Activated B cell treated with CpG ODN at 0.5 μM for 24 hours (primary cell): ENCODE measurements at regions not wholly inside any gene's neighbourhood (a gene's known extent, or its start where the extent isn't known, plus 50 kb on each side); places are given as distances from the start of the nearest gene placed in this dataset.
"Not testable (repeated sequence)": the region's sequence is repeated elsewhere in the genome, so short reads cannot be mapped to it uniquely, and the experiment has no call there.

Source experiments
- ATAC-seq: fragments of 200-7000 bp; cut with Tn5 transposase; one replicate; pipeline ENCODE4 v1.10.0; 2021; ENCODE audit warnings: low read depth, mild to moderate bottlenecking, moderate library complexity
- CTCF ChIA-PET: fragments of 350-600 bp; sonication (Branson Sonifier 250); formaldehyde crosslinking; loops from one replicate; lab custom pipeline; 2021; ENCODE audit warnings: antibody characterized with exemption; lab: Charles Lee
- POLR2A ChIA-PET: fragments of 350-600 bp; sonication (Branson Sonifier 250); formaldehyde crosslinking; loops from one replicate; lab custom pipeline; 2021; ENCODE audit warnings: antibody characterized with exemption; lab: Charles Lee
- DNase-seq: peaks from one replicate; pipeline ENCODE4 v3.0.0; 2022
- H3K27ac Mint-ChIP-seq: one replicate; pipeline ENCODE4 v1.8.0; 2020; ENCODE audit warnings: mixed read lengths
- H3K27me3 Mint-ChIP-seq: one replicate; pipeline ENCODE4 v1.8.0; 2021; ENCODE audit warnings: mixed read lengths
- H3K36me3 Mint-ChIP-seq: one replicate; pipeline ENCODE4 v1.8.0; 2021; ENCODE audit warnings: low read depth, mixed read lengths
- H3K4me1 Mint-ChIP-seq: one replicate; pipeline ENCODE4 v1.8.0; 2021; ENCODE audit warnings: mixed read lengths
- H3K4me3 Mint-ChIP-seq: one replicate; pipeline ENCODE4 v1.8.0; 2020; ENCODE audit warnings: mild to moderate bottlenecking, mixed read lengths
- H3K9me3 Mint-ChIP-seq: one replicate; pipeline ENCODE4 v1.8.0; 2020; ENCODE audit warnings: mixed read lengths
- intact Hi-C: fragments of 100-400 bp; cut with micrococcal nuclease; formaldehyde crosslinking; loops from one replicate; pipeline ENCODE4 v1.15.1; 2024
- TF ChIP-seq, protein P1 (sequence below): fragments of 200-600 bp; IDR thresholded peaks from one replicate; pipeline ENCODE4 v1.8.0; 2022; ENCODE audit warnings: antibody characterized with exemption, mild to moderate bottlenecking

GRCh38 chr5:91491229-91491628 is 108.1 kb upstream of the ARRDC3 start:
- intact Hi-C loops, result loop anchor here (10.0 kb wide), 1 partner anchor 414 kb away; no protein-coding TSS in a partner anchor
- Mint-ChIP-seq H3K4me1 (no peaks in the 10 kb centered on the region), H3K27me3 (no peaks in the 10 kb centered on the region), H3K9me3 (no peaks in the 10 kb centered on the region), H3K4me3 (no peak overlapping the region), H3K27ac (no peak overlapping the region), H3K36me3 (no peaks in the 10 kb centered on the region)
- ATAC-seq, result no peak
- no peak for DNase-seq
- ChIA-PET CTCF (no interaction called here), POLR2A (no interaction called here)
- TF ChIP-seq, protein P1, sequence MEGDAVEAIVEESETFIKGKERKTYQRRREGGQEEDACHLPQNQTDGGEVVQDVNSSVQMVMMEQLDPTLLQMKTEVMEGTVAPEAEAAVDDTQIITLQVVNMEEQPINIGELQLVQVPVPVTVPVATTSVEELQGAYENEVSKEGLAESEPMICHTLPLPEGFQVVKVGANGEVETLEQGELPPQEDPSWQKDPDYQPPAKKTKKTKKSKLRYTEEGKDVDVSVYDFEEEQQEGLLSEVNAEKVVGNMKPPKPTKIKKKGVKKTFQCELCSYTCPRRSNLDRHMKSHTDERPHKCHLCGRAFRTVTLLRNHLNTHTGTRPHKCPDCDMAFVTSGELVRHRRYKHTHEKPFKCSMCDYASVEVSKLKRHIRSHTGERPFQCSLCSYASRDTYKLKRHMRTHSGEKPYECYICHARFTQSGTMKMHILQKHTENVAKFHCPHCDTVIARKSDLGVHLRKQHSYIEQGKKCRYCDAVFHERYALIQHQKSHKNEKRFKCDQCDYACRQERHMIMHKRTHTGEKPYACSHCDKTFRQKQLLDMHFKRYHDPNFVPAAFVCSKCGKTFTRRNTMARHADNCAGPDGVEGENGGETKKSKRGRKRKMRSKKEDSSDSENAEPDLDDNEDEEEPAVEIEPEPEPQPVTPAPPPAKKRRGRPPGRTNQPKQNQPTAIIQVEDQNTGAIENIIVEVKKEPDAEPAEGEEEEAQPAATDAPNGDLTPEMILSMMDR, result no peak

DNA sequence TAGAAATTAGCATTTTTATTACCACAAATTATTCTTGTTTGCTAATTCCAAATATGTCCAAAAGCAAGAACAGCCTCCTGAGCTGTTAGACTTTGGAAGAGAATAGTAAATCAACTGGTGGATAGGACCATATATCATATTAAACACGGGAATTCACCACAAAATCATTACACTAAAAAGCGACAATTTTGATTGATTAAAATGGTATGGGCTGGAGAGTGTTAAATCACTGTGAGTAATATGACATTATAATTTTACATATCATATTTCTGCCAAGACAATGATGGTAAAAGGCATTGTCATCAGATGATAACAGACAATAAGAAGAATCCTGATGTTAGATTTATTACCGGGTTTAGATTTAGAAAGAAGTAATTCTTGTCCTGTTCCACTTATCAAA is 107.2 kb upstream of the ARRDC3 start:
- intact Hi-C loops, result loop anchor here (10.0 kb wide), 1 partner anchor 414 kb away; no protein-coding TSS in a partner anchor
- ChIA-PET CTCF (interaction anchor here (1.8 kb wide), 1 partner anchor 8 kb away, joined by 4 read pairs; no protein-coding TSS in a partner anchor), POLR2A (no interaction called here)
- Mint-ChIP-seq H3K9me3 (no peaks in the 10 kb centered on the region), H3K27ac (no peak overlapping the region), H3K27me3 (no peaks in the 10 kb centered on the region), H3K4me1 (no peaks in the 10 kb centered on the region), H3K4me3 (no peak overlapping the region), H3K36me3 (no peaks in the 10 kb centered on the region)
- TF ChIP-seq, protein P1, result no peak
- no peak for ATAC-seq
- no peak for DNase-seq

- ChIA-PET CTCF (no interaction called here), POLR2A (no interaction called here)
- no peaks in the 10 kb centered on the region for H3K4me1 Mint-ChIP-seq
- H3K36me3 Mint-ChIP-seq, result no peaks in the 10 kb centered on the region
- no peaks in the 10 kb centered on the region for H3K9me3 Mint-ChIP-seq
- no peak for DNase-seq
- no peak for ATAC-seq
- intact Hi-C loops, result no loop called here
- H3K27ac Mint-ChIP-seq, result no peak overlapping the region
- H3K27me3 Mint-ChIP-seq, result no peaks in the 10 kb centered on the region
- H3K4me3 Mint-ChIP-seq, result no peak overlapping the region
- TF ChIP-seq, protein P1, result no peak
These were observed 104.3 kb upstream of the ARRDC3 start for GRCh38 chr5:91487420-91487819.

DNA sequence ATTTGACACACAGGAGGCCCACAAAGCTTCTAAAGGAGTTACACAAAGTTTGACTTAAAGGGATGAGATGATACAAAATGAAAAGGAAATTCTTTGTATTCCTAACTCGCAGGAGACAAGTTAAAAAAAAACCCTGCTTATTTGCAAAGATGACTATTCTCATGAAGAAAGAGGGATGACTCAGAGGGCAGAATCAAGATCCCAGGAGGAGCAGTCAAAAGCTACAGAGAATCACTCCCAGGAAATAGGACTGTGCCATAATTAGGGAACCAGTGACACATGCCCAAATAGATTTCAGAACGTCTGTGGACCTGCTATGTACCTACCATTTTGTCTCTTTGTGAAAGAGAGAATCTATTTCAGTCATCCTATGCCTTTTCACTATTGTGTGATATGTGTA is 103.5 kb upstream of the ARRDC3 start:
- CTCF ChIA-PET, result no interaction called here
- no peaks in the 10 kb centered on the region for H3K27me3 Mint-ChIP-seq

GRCh38 chr5:91484662-91485061 is 101.5 kb upstream of the ARRDC3 start:
- DNase-seq (no peak), ATAC-seq (no peak)
- ChIA-PET POLR2A (no interaction called here), CTCF (no interaction called here)
- TF ChIP-seq, protein P1, result no peak
- intact Hi-C loops, result no loop called here
- no peaks in the 10 kb centered on the region for H3K4me1 Mint-ChIP-seq
- H3K9me3 Mint-ChIP-seq, result no peaks in the 10 kb centered on the region
- H3K27me3 Mint-ChIP-seq, result no peaks in the 10 kb centered on the region
- no peaks in the 10 kb centered on the region for H3K36me3 Mint-ChIP-seq
- no peak overlapping the region for H3K4me3 Mint-ChIP-seq
- no peak overlapping the region for H3K27ac Mint-ChIP-seq

More for the DNA sequence above, 103.5 kb upstream of the ARRDC3 start:
- intact Hi-C loops, result no loop called here
- H3K36me3 Mint-ChIP-seq, result no peaks in the 10 kb centered on the region
- no peaks in the 10 kb centered on the region for H3K4me1 Mint-ChIP-seq
- DNase-seq (no peak), ATAC-seq (no peak)
- no peak overlapping the region for H3K4me3 Mint-ChIP-seq
- H3K27ac Mint-ChIP-seq, result no peak overlapping the region
- POLR2A ChIA-PET, result no interaction called here
- TF ChIP-seq, protein P1, result no peak
- H3K9me3 Mint-ChIP-seq, result no peaks in the 10 kb centered on the region

DNA sequence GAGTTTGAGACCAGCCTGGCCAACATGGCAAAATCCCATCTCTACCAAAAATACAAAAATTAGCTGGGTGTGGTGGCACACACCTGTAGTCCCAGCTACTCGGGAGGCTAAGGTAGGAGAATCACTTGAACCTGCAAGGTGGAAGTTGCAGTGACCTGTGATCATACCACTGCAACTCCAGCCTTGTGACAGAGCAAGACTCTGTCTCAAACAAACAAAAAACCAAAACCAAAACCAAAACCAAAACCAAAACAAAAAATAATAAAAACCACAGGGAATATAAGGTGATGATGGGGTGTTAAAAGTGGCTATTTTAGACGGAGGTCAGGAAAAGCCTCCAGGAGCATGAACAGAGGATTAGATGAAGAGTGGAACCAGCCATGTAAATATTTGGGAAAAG is 96.3 kb upstream of the ARRDC3 start:
- DNase-seq, H3K27ac Mint-ChIP-seq, H3K36me3 Mint-ChIP-seq, H3K4me1 Mint-ChIP-seq, H3K4me3 Mint-ChIP-seq, CTCF ChIA-PET, ATAC-seq, intact Hi-C loops, H3K9me3 Mint-ChIP-seq, POLR2A ChIA-PET, H3K27me3 Mint-ChIP-seq: not testable (repeated sequence)
